GM12891 (cell line): ENCODE measurements at regions not wholly inside any gene's neighbourhood (a gene's known extent, or its start where the extent isn't known, plus 50 kb on each side); places are given as distances from the start of the nearest gene placed in this dataset.

Source experiments
- DNase-seq: peaks from one replicate; pipeline ENCODE4 v3.0.0; 2011; ENCODE audit warnings: low spot score; ENCODE audit not compliant: insufficient read length
- FAIRE-seq: peaks from 2 replicates; lab custom pipeline; 2011; peaks lifted over from hg19 to GRCh38; lab: Jason Lieb, UNC
- PAX5 ChIP-seq: IDR thresholded peaks from 2 replicates; pipeline ENCODE4 v1.6.1; 2011; ENCODE audit warnings: low read length, moderate library complexity, mild to moderate bottlenecking; ENCODE audit not compliant: insufficient read depth, severe bottlenecking
- POLR2A ChIP-seq: IDR thresholded peaks from 2 replicates; pipeline ENCODE4 v1.6.1; 2011; ENCODE audit warnings: low read depth, low read length, control low read depth
- POLR2AphosphoS5 ChIP-seq: IDR thresholded peaks from 2 replicates; pipeline ENCODE4 v1.6.1; 2011; ENCODE audit warnings: low read depth, low read length, control low read depth
- POU2F2 ChIP-seq: IDR thresholded peaks from 2 replicates; pipeline ENCODE4 v1.6.1; 2011; ENCODE audit warnings: low read depth, mild to moderate bottlenecking, control low read depth, low read length, moderate library complexity
- SPI1 ChIP-seq: IDR thresholded peaks from 2 replicates; pipeline ENCODE4 v1.6.1; 2011; ENCODE audit warnings: low read depth, low read length, control low read depth
- TAF1 ChIP-seq: IDR thresholded peaks from 2 replicates; pipeline ENCODE4 v1.6.1; 2011; ENCODE audit warnings: low read depth, low read length, control low read depth

- no peak for TF ChIP-seq SPI1
- TF ChIP-seq PAX5: no peak
- no peak for TF ChIP-seq POLR2AphosphoS5
- no peak for TF ChIP-seq TAF1
- no peak for TF ChIP-seq POU2F2
- FAIRE-seq (no peak), DNase-seq (no peak)
Observed at GRCh38 chr9:7980691-7981289, 181.2 kb upstream of the DMAC1 start.

GRCh38 chr9:7980041-7980440, 180.5 kb upstream of the DMAC1 start:
- no peak for DNase-seq
- TF ChIP-seq POLR2AphosphoS5 (no peak), PAX5 (no peak), TAF1 (no peak), POU2F2 (no peak), SPI1 (no peak), POLR2A (no peak)
- no peak for FAIRE-seq

- TF ChIP-seq POU2F2 (no peak), POLR2A (no peak), PAX5 (no peak)
- DNase-seq: no peak
- no peak for FAIRE-seq
Observed at GRCh38 chr9:7979611-7980010, 180.0 kb upstream of the DMAC1 start.

- DNase-seq (no peak), FAIRE-seq (peak; percentile 13)
- TF ChIP-seq POU2F2 (no peak), SPI1 (no peak), POLR2AphosphoS5 (no peak), POLR2A (no peak), TAF1 (no peak)
Observed at GRCh38 chr9:7977586-7977985, 178.0 kb upstream of the DMAC1 start.

- TF ChIP-seq PAX5 (no peak), TAF1 (no peak), POLR2AphosphoS5 (no peak)
- DNase-seq (no peak), FAIRE-seq (no peak)
Observed at GRCh38 chr9:7976856-7977255, 177.3 kb upstream of the DMAC1 start.

DNA sequence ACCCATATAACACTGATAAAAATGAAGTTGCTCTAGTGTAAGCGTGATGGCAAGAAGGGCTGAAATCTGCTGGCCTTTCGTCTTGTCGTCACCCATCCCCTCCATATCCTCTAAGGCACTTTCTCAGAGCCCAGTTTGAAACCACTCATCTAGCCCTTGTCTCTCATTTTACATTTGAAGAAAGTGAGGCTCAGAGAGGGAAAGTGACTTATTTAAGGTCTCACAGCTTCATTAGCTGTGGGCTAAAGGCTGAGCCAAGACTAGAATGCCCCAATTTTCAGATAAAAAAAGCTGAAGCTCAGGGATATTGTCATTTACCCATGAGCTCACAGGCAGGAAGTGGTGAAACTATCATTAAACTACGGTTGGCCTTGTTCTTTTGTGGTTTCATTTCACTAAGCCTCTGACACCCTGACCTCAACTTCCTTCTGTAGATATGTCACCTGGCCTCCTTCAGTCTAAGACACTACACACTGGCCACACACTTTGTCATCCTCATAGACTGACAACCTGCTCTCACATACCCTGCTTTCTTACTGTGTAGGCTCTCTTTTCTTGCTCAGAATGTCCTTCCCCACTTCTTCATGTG, 176.7 kb upstream of the DMAC1 start:
- FAIRE-seq: peak; percentile 96
- DNase-seq: peak; percentile 38
- TF ChIP-seq POLR2A (no peak), SPI1 (peak; percentile 67)

DNA sequence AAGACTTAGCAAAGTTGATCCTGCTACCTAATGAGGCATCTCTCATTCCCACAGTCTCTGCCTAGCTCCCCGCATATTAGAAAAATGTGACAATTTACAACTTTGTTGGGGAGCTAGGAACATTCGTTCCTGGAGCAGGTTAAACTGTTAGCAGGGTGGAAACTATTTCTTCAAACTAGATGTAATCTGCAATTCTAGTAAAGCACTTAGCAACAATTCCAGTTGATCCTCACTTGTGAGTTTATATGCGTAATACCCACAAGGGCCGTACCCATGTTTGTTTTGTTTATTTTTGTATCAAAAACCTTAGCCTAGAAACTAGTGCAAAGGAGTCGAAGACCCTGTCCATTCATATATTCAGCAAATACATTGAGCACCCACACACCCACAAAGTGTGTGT, 175.8 kb upstream of the DMAC1 start:
- FAIRE-seq (no peak), DNase-seq (no peak)
- TF ChIP-seq POLR2AphosphoS5 (no peak), POU2F2 (no peak), TAF1 (no peak), SPI1 (no peak), PAX5 (no peak), POLR2A (no peak)

DNA sequence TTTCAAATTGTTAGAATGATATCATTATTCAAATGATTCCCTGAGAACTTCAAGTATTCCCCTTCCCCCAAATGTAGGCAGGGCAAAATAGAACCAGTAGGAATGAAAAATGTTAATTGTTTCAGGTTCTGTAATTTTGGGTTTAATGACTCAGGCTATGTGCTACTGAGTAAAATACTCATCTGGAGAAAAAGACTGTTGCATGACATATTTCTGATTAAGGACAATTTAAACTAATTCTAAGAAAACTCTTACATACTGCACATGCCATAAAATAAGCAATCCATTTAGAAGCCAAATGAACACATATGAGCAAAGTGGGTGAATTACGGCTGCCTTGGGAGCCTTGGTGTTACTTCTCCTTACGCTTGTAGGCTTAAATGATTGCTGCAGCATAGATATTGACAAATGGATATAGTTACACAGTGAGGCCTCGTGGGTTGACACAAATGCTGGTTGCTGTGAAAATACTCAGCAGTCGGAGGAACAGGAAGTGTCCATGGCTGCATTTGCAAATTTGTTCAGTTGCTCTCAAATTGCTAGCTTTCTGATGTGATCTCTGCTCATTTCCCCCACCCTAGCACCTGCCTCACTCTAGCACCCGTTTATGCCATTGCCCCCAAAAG, 174.9 kb upstream of the DMAC1 start:
- no peak for TF ChIP-seq PAX5
- peak; percentile 63 for TF ChIP-seq SPI1
- peak; percentile 68 for FAIRE-seq
- DNase-seq: no peak

- TF ChIP-seq POLR2AphosphoS5 (no peak), POLR2A (no peak), POU2F2 (no peak), PAX5 (no peak), SPI1 (no peak), TAF1 (no peak)
- FAIRE-seq (no peak), DNase-seq (no peak)
Observed at GRCh38 chr9:7973123-7973522, 173.5 kb upstream of the DMAC1 start.

- FAIRE-seq: no peak
- no peak for DNase-seq
- TF ChIP-seq TAF1 (no peak), PAX5 (no peak), POLR2A (no peak), SPI1 (no peak), POU2F2 (no peak), POLR2AphosphoS5 (no peak)
Observed at GRCh38 chr9:7970681-7971330, 171.2 kb upstream of the DMAC1 start.

DNA sequence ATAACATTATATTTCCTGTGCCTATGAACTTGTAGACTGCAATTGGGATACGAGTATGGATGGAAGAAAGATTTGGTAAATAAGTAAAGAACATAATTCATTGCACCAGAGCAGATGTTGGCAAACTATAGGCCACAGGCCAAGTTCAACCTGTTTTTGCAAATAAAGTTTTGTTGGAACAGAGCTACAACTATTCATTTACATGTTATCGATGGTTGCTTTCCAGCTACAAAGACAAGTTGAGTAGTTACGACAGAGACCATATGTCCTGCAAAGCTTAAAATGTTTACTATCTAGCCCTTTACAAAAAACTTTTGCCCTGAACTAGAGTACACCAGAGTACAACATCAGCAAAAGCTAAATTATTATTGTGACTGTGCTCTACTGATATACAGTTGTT, 169.1 kb upstream of the DMAC1 start:
- DNase-seq (no peak), FAIRE-seq (no peak)
- TF ChIP-seq POLR2AphosphoS5 (no peak), POU2F2 (no peak), POLR2A (no peak), SPI1 (no peak), PAX5 (no peak), TAF1 (no peak)

GRCh38 chr9:7967851-7968250, 168.3 kb upstream of the DMAC1 start:
- DNase-seq (no peak), FAIRE-seq (no peak)
- TF ChIP-seq PAX5 (no peak), SPI1 (no peak), POLR2A (no peak), POLR2AphosphoS5 (no peak), TAF1 (no peak)
